IMR-90 (cell line): ENCODE measurements at regions not wholly inside any gene's neighbourhood (a gene's known extent, or its start where the extent isn't known, plus 50 kb on each side); places are given as distances from the start of the nearest gene placed in this dataset.

Experiments
- ATAC-seq: fragments of 200-7000 bp; cut with Tn5 transposase; 2 replicates; pipeline ENCODE4 v1.9.1; 2020; ENCODE audit warnings: low read depth, mild to moderate bottlenecking, moderate library complexity
- BruUV-seq: library from RNA; stranded (reverse); fragments of 400-500 nt; replicated peaks from 2 replicates; lab custom pipeline; 2021; lab: Mats Ljungman, UMichigan
- CTCF ChIA-PET: fragments of 300-600 bp; formaldehyde crosslinking; extraction: SDS; loops from one replicate; lab custom pipeline; 2021; ENCODE audit warnings: antibody characterized with exemption; lab: Yijun Ruan, JAX
- POLR2A ChIA-PET: fragments of 300-600 bp; sonication (Branson Sonifier 250); formaldehyde crosslinking; loops from one replicate; lab custom pipeline; 2022; ENCODE audit warnings: antibody characterized with exemption; ENCODE audit not compliant: unreplicated experiment; lab: Charles Lee
- DNase-seq: peaks from one replicate; pipeline ENCODE4 v3.0.0; 2013
- H2AFZ ChIP-seq: replicated peaks from 2 replicates; pipeline ENCODE3; 2013; ENCODE audit warnings: low read length, mild to moderate bottlenecking; ENCODE audit not compliant: poor library complexity
- H2AK5ac ChIP-seq: 2 replicates; pipeline ENCODE4 v1.6.1; 2013; ENCODE audit warnings: low read depth, low read length, inconsistent platforms
- H2AK9ac ChIP-seq: replicated peaks from 2 replicates; pipeline ENCODE3; 2013; ENCODE audit warnings: mild to moderate bottlenecking, low read depth, low read length, moderate library complexity; ENCODE audit not compliant: poor library complexity
- H2BK120ac ChIP-seq: 2 replicates; pipeline ENCODE4 v1.6.1; 2013; ENCODE audit warnings: low read depth, low read length, inconsistent platforms
- H2BK15ac ChIP-seq: 3 replicates; pipeline ENCODE4 v1.6.1; 2013; ENCODE audit warnings: low read depth, low read length, inconsistent platforms
- H2BK20ac ChIP-seq: 2 replicates; pipeline ENCODE4 v1.6.1; 2013; ENCODE audit warnings: low read depth, mild to moderate bottlenecking, inconsistent platforms, low read length, moderate library complexity
- H2BK5ac ChIP-seq: 2 replicates; pipeline ENCODE4 v1.6.1; 2013; ENCODE audit warnings: mild to moderate bottlenecking, low read depth, low read length, inconsistent platforms; ENCODE audit not compliant: poor library complexity, severe bottlenecking
- H3K14ac ChIP-seq: replicated peaks from 2 replicates; pipeline ENCODE4 v1.6.1; 2013; ENCODE audit warnings: low read depth, low read length, inconsistent platforms
- H3K18ac ChIP-seq: 2 replicates; pipeline ENCODE4 v1.6.1; 2013; ENCODE audit warnings: low read depth, low read length, control low read depth
- H3K23ac ChIP-seq: 2 replicates; pipeline ENCODE4 v1.6.1; 2013; ENCODE audit warnings: low read depth, low read length, inconsistent platforms
- H3K27ac ChIP-seq: 2 replicates; pipeline ENCODE4 v1.5.1; 2013; ENCODE audit warnings: mild to moderate bottlenecking, control low read depth, low read length; ENCODE audit not compliant: insufficient read depth
- H3K27me3 ChIP-seq: 2 replicates; pipeline ENCODE4 v1.6.1; 2013; ENCODE audit warnings: low read length; ENCODE audit not compliant: control insufficient read depth, insufficient read depth
- H3K36me3 ChIP-seq: 2 replicates; pipeline ENCODE4 v1.6.1; 2013; ENCODE audit warnings: low read length, mixed read lengths; ENCODE audit not compliant: control insufficient read depth, insufficient read depth
- H3K4ac ChIP-seq: 2 replicates; pipeline ENCODE4 v1.6.1; 2013; ENCODE audit warnings: low read depth, low read length, inconsistent platforms
- H3K4me1 ChIP-seq: 2 replicates; pipeline ENCODE4 v1.6.1; 2013; ENCODE audit warnings: low read length, mixed read lengths; ENCODE audit not compliant: control insufficient read depth, insufficient read depth
- H3K4me2 ChIP-seq: 2 replicates; pipeline ENCODE4 v1.6.1; 2013; ENCODE audit warnings: low read depth, mild to moderate bottlenecking, control low read depth, low read length, moderate library complexity
- H3K4me3 ChIP-seq: 2 replicates; pipeline ENCODE4 v1.5.1; 2013; ENCODE audit warnings: low read depth, mild to moderate bottlenecking, control low read depth, low read length, moderate library complexity; ENCODE audit not compliant: insufficient read depth
- H3K56ac ChIP-seq: 2 replicates; pipeline ENCODE4 v1.6.1; 2013; ENCODE audit warnings: low read length, inconsistent platforms; ENCODE audit not compliant: insufficient read depth; ENCODE audit errors: extremely low read depth
- H3K79me1 ChIP-seq, 2 experiments: 2 replicates each; pipeline ENCODE4 v1.6.1; 2013; ENCODE audit warnings: low read length in 2 of 2, inconsistent platforms in 1 of 2, low read depth in 1 of 2
- H3K9ac ChIP-seq: 2 replicates; pipeline ENCODE4 v1.6.1; 2013; ENCODE audit warnings: low read depth, low read length, control low read depth
- H3K9me1 ChIP-seq: 2 replicates; pipeline ENCODE4 v1.6.1; 2013; ENCODE audit warnings: low read length, inconsistent platforms; ENCODE audit not compliant: insufficient read depth
- H3K9me3 ChIP-seq: 2 replicates; pipeline ENCODE4 v1.6.1; 2013; ENCODE audit warnings: low read length; ENCODE audit not compliant: control insufficient read depth, insufficient read depth
- H4K20me1 ChIP-seq: 2 replicates; pipeline ENCODE4 v1.6.1; 2013; ENCODE audit warnings: low read length, inconsistent platforms; ENCODE audit not compliant: insufficient read depth
- H4K5ac ChIP-seq: 2 replicates; pipeline ENCODE4 v1.6.1; 2013; ENCODE audit warnings: mild to moderate bottlenecking, low read depth, low read length, control low read depth
- H4K8ac ChIP-seq, 2 experiments: 2 replicates each; pipeline ENCODE4 v1.6.1; 2013; ENCODE audit warnings: low read depth in 2 of 2, low read length in 2 of 2, control low read depth in 1 of 2, inconsistent platforms in 1 of 2
- H4K91ac ChIP-seq: 2 replicates; pipeline ENCODE4 v1.6.1; 2013; ENCODE audit warnings: low read depth, low read length, inconsistent platforms; ENCODE audit not compliant: insufficient read depth
- BHLHE40 ChIP-seq: fragments of 150-350 bp; IDR thresholded peaks from 2 replicates; pipeline ENCODE4 v1.6.1; 2016; ENCODE audit warnings: mild to moderate bottlenecking, low read depth, low read length
- CHD1 ChIP-seq: IDR thresholded peaks from 2 replicates; pipeline ENCODE4 v1.6.1; 2012; ENCODE audit warnings: low read depth, low read length, improper control_type of control experiment
- FOS ChIP-seq: fragments of 150-350 bp; IDR thresholded peaks from 2 replicates; pipeline ENCODE4 v1.6.1; 2016; ENCODE audit warnings: low read depth, low read length
- MAFK ChIP-seq: IDR thresholded peaks from 2 replicates; pipeline ENCODE4 v1.6.1; 2012; ENCODE audit warnings: low read depth, low read length, improper control_type of control experiment
- MAZ ChIP-seq: IDR thresholded peaks from 2 replicates; pipeline ENCODE4 v1.6.1; 2012; ENCODE audit warnings: low read depth, mild to moderate bottlenecking, low read length, improper control_type of control experiment, moderate library complexity, borderline replicate concordance
- MXI1 ChIP-seq: IDR thresholded peaks from 2 replicates; pipeline ENCODE4 v1.6.1; 2012; ENCODE audit warnings: low read depth, mild to moderate bottlenecking, low read length, moderate library complexity, borderline replicate concordance
- POLR2A ChIP-seq: IDR thresholded peaks from 2 replicates; pipeline ENCODE4 v1.6.1; 2012; ENCODE audit warnings: mild to moderate bottlenecking, low read depth, low read length
- RAD21 ChIP-seq: IDR thresholded peaks from 2 replicates; pipeline ENCODE4 v1.6.1; 2012; ENCODE audit warnings: low read length, improper control_type of control experiment
- RCOR1 ChIP-seq: IDR thresholded peaks from 2 replicates; pipeline ENCODE4 v1.6.1; 2012; ENCODE audit warnings: mild to moderate bottlenecking, low read length, improper control_type of control experiment; ENCODE audit not compliant: insufficient replicate concordance
- SMC3 ChIP-seq: fragments of 150-350 bp; IDR thresholded peaks from 2 replicates; pipeline ENCODE4 v1.6.1; 2016; ENCODE audit warnings: low read depth, mild to moderate bottlenecking, antibody characterized with exemption, low read length, moderate library complexity
- USF2 ChIP-seq: fragments of 150-350 bp; IDR thresholded peaks from 2 replicates; pipeline ENCODE4 v1.6.1; 2017; ENCODE audit warnings: mild to moderate bottlenecking, antibody characterized with exemption, low read length, low read depth
- WGBS, 2 experiments: methylation state at CpG; one replicate each; pipeline versions ENCODE4 v1.1.5 to v1.1.7; 2013; ENCODE audit warnings: missing lambda C conversion rate in 2 of 2; ENCODE audit not compliant: insufficient read length in 1 of 2; ENCODE audit errors: extremely low coverage in 2 of 2; 5-methylcytosine and 5-hydroxymethylcytosine counted together
- dilution Hi-C: fragments of 300-500 bp; cut with HindIII; formaldehyde crosslinking; loops from one replicate; pipeline ENCODE4 v1.14.3; 2018; ENCODE audit warnings: low sequenced_read_pairs; ENCODE audit not compliant: unreplicated experiment
- in situ Hi-C: fragments of 300-500 bp; cut with MboI; formaldehyde crosslinking; loops from 3 replicates; pipeline ENCODE4 v1.14.3; 2019; ENCODE audit warnings: low sequenced_read_pairs, inconsistent platforms, mixed read lengths
- intact Hi-C: fragments of 100-400 bp; cut with micrococcal nuclease; formaldehyde crosslinking; loops from 2 replicates; pipeline ENCODE4 v1.10.0; 2022
- TF ChIP-seq, protein P1 (sequence below): fragments of 150-350 bp; IDR thresholded peaks from 2 replicates; pipeline ENCODE4 v1.6.1; 2016; ENCODE audit warnings: low read depth, mild to moderate bottlenecking, low read length, moderate library complexity, borderline replicate concordance
- TF ChIP-seq, protein P2 (sequence below): conservative IDR thresholded peaks from 2 replicates; pipeline ENCODE4 v1.5.1; 2012; ENCODE audit warnings: mild to moderate bottlenecking, low read depth, low read length, improper control_type of control experiment

DNA sequence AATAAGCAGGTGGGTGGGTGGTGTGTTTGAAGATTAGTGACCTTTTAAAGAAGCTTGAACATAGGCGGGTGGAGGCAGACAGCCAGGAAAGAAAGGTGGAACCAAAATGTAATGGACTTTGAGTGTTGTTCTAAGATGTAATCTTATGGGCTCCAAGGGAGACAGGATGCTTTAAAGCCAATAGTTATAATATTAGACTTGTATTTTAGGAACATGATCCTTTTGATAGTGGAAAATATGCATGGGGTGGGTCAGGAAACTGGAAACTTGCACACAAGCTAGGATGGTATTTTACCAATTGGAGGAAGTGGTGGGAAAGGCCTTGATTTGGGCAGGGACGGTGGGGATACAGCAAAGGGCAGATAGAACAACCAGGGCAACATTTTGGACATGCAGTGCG, 151.8 kb upstream of the PDE7B start:
- no peak overlapping the region for H3K14ac ChIP-seq
- ChIA-PET CTCF (interaction anchor here (0.5 kb wide), 1 partner anchor 218 kb away, joined by 4 read pairs; no protein-coding TSS in a partner anchor), POLR2A (no interaction called here)
- H3K23ac ChIP-seq, result no peak overlapping the region
- dilution Hi-C loops (no loop called here), intact Hi-C loops (no loop called here), in situ Hi-C loops (no loop called here)
- no peaks in the 10 kb centered on the region for H3K79me1 ChIP-seq
- H3K9me3 ChIP-seq, result no peaks in the 10 kb centered on the region
- H3K9me1 ChIP-seq, result no peaks in the 10 kb centered on the region
- H2AK5ac ChIP-seq, result no peak overlapping the region
- no peak overlapping the region for H4K91ac ChIP-seq
- BruUV-seq, result no TSS peak
- no peak overlapping the region for H2BK5ac ChIP-seq
- no peak overlapping the region for H2BK20ac ChIP-seq
- no peak for DNase-seq
- H4K5ac ChIP-seq, result no peak overlapping the region
- no peak overlapping the region for H3K4me2 ChIP-seq
- H3K4me1 ChIP-seq, result no peaks in the 10 kb centered on the region
- H2AFZ ChIP-seq, result no peak overlapping the region
- H2BK15ac ChIP-seq, result no peak overlapping the region
- no peak overlapping the region for H4K8ac ChIP-seq
- no peak overlapping the region for H3K9ac ChIP-seq
- H3K27ac ChIP-seq, result no peak overlapping the region
- TF ChIP-seq RCOR1, result no peak
- TF ChIP-seq POLR2A, result no peak
- no peak for TF ChIP-seq BHLHE40
- no peak for TF ChIP-seq RAD21
- no peak for TF ChIP-seq CHD1
- TF ChIP-seq, protein P1, sequence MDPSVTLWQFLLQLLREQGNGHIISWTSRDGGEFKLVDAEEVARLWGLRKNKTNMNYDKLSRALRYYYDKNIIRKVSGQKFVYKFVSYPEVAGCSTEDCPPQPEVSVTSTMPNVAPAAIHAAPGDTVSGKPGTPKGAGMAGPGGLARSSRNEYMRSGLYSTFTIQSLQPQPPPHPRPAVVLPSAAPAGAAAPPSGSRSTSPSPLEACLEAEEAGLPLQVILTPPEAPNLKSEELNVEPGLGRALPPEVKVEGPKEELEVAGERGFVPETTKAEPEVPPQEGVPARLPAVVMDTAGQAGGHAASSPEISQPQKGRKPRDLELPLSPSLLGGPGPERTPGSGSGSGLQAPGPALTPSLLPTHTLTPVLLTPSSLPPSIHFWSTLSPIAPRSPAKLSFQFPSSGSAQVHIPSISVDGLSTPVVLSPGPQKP, result no peak
- no peak for TF ChIP-seq FOS
- no peak for TF ChIP-seq SMC3
- no peak for TF ChIP-seq MAZ
- no peak for TF ChIP-seq USF2
- TF ChIP-seq MAFK, result no peak
- TF ChIP-seq, protein P2, sequence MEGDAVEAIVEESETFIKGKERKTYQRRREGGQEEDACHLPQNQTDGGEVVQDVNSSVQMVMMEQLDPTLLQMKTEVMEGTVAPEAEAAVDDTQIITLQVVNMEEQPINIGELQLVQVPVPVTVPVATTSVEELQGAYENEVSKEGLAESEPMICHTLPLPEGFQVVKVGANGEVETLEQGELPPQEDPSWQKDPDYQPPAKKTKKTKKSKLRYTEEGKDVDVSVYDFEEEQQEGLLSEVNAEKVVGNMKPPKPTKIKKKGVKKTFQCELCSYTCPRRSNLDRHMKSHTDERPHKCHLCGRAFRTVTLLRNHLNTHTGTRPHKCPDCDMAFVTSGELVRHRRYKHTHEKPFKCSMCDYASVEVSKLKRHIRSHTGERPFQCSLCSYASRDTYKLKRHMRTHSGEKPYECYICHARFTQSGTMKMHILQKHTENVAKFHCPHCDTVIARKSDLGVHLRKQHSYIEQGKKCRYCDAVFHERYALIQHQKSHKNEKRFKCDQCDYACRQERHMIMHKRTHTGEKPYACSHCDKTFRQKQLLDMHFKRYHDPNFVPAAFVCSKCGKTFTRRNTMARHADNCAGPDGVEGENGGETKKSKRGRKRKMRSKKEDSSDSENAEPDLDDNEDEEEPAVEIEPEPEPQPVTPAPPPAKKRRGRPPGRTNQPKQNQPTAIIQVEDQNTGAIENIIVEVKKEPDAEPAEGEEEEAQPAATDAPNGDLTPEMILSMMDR, result no peak
- TF ChIP-seq MXI1, result no peak
- no peak for ATAC-seq
- no peaks in the 10 kb centered on the region for H4K20me1 ChIP-seq
- no peak overlapping the region for H3K4ac ChIP-seq
- H3K36me3 ChIP-seq, result no peaks in the 10 kb centered on the region
- no peak overlapping the region for H2BK120ac ChIP-seq
- WGBS, 2 experiments, result 93% methylated on average over 3 of the region's 3 CpGs; no CpG with 5 or more reads in 1 of the 2 experiments
- no peak overlapping the region for H3K56ac ChIP-seq
- H3K27me3 ChIP-seq, result no peaks in the 10 kb centered on the region
- no peak overlapping the region for H3K4me3 ChIP-seq
- H2AK9ac ChIP-seq, result no peak overlapping the region
- no peak overlapping the region for H3K18ac ChIP-seq
